Cardiac fibroblast (primary cell): ENCODE measurements at regions not wholly inside any gene's neighbourhood (a gene's known extent, or its start where the extent isn't known, plus 50 kb on each side); places are given as distances from the start of the nearest gene placed in this dataset.
"Not testable (repeated sequence)": the region's sequence is repeated elsewhere in the genome, so short reads cannot be mapped to it uniquely, and the experiment has no call there.

ENCODE experiments used
- DNase-seq, 2 donors: peaks; one replicate each; pipeline versions ENCODE4 v3.0.0 to v3.0.0-alpha.2; 2010; ENCODE audit warnings: low read depth in 2 of 2
- H3K4me3 ChIP-seq, 2 donors: replicated peaks in 1 of 2; 1 replicate in 1 of 2; 2 replicates in 1 of 2; pipeline ENCODE4 v1.5.1; 2011; ENCODE audit warnings: low read depth in 2 of 2, low read length in 2 of 2, mild to moderate bottlenecking in 2 of 2, moderate library complexity in 1 of 2
- CTCF ChIP-seq: IDR thresholded peaks from one replicate; pipeline ENCODE4 v1.5.1; 2011; ENCODE audit warnings: low read depth, mild to moderate bottlenecking, low read length, inconsistent platforms

GRCh38 chr13:79837741-79838450 is 356.9 kb downstream of the NDFIP2 start:
- DNase-seq: peak; percentile 16 to 65
- no peak for TF ChIP-seq CTCF
- no peak overlapping the region for H3K4me3 ChIP-seq

- not testable (repeated sequence) for DNase-seq, H3K4me3 ChIP-seq
These were observed 355.2 kb downstream of the NDFIP2 start for GRCh38 chr13:79836121-79836520.

GRCh38 chr13:79834876-79835275 is 353.9 kb downstream of the NDFIP2 start:
- no peak for TF ChIP-seq CTCF
- H3K4me3 ChIP-seq: no peak overlapping the region
- DNase-seq: no peak

GRCh38 chr13:79833991-79834390 is 353.0 kb downstream of the NDFIP2 start:
- H3K4me3 ChIP-seq: no peak overlapping the region
- no peak for TF ChIP-seq CTCF

GRCh38 chr13:79831556-79831955 is 350.6 kb downstream of the NDFIP2 start:
- no peak for TF ChIP-seq CTCF
- DNase-seq: no peak
- no peak overlapping the region for H3K4me3 ChIP-seq

More at GRCh38 chr13:79833991-79834390, 353.0 kb downstream of the NDFIP2 start:
- no peak for DNase-seq

GRCh38 chr13:79830945-79831344 is 350.0 kb downstream of the NDFIP2 start:
- no peak overlapping the region for H3K4me3 ChIP-seq
- TF ChIP-seq CTCF: no peak
- DNase-seq: no peak

GRCh38 chr13:79830426-79830825 is 349.5 kb downstream of the NDFIP2 start:
- DNase-seq: no peak
- TF ChIP-seq CTCF: no peak

More at GRCh38 chr13:79830426-79830825, 349.5 kb downstream of the NDFIP2 start:
- H3K4me3 ChIP-seq: no peak overlapping the region
